GM12878 (cell line): ENCODE measurements at regions not wholly inside any gene's neighbourhood (a gene's known extent, or its start where the extent isn't known, plus 50 kb on each side); places are given as distances from the start of the nearest gene placed in this dataset.

ENCODE experiments used
- ATAC-seq: fragments of 200-7000 bp; cut with Tn5 transposase; 3 replicates; pipeline ENCODE4 v1.9.1; 2020; ENCODE audit warnings: mild to moderate bottlenecking, moderate library complexity
- BruUV-seq: library from RNA; stranded (reverse); fragments of 400-500 nt; replicated peaks from 2 replicates; lab custom pipeline; 2021; lab: Mats Ljungman, UMichigan
- CTCF ChIA-PET: fragments of 300-600 bp; sonication (Branson Sonifier 250); formaldehyde crosslinking; extraction: SDS; loops from one replicate; lab custom pipeline; 2021; ENCODE audit warnings: inconsistent platforms; lab: Yijun Ruan, JAX
- POLR2A ChIA-PET: fragments of 350-600 bp; formaldehyde crosslinking; extraction: SDS; loops from one replicate; lab custom pipeline; 2021; ENCODE audit warnings: inconsistent platforms; lab: Charles Lee
- RAD21 ChIA-PET: fragments of 300-600 bp; sonication (Branson Sonifier 250); formaldehyde crosslinking; loops from one replicate; lab custom pipeline; 2023; ENCODE audit warnings: antibody characterized with exemption; ENCODE audit not compliant: unreplicated experiment; lab: Charles Lee
- SMC1A ChIA-PET: fragments of 300-600 bp; sonication (Branson Sonifier 250); formaldehyde crosslinking; loops from one replicate; lab custom pipeline; 2023; ENCODE audit not compliant: unreplicated experiment, uncharacterized antibody; lab: Charles Lee
- DNase-seq: peaks from one replicate; pipeline ENCODE4 v3.0.0-alpha.2; 2011; ENCODE audit warnings: low read depth, low spot score
- FAIRE-seq: peaks from 3 replicates; lab custom pipeline; 2011; peaks lifted over from hg19 to GRCh38; lab: Jason Lieb, UNC
- H2AFZ ChIP-seq: 2 replicates; pipeline ENCODE4 v1.6.0; 2011; ENCODE audit warnings: low read depth, low read length, control low read depth; ENCODE audit not compliant: control insufficient read depth
- H3K27ac ChIP-seq: 2 replicates; pipeline ENCODE4 v1.5.1; 2011; ENCODE audit warnings: control low read depth; ENCODE audit not compliant: control insufficient read depth, insufficient read depth
- H3K27me3 ChIP-seq, 2 experiments: replicated peaks in 1 of 2; 2 replicates each; pipeline versions ENCODE4 v1.6.0 to v1.6.1; 2011; ENCODE audit warnings: low read length in 1 of 2; ENCODE audit not compliant: control insufficient read depth in 2 of 2, insufficient read depth in 2 of 2
- H3K36me3 ChIP-seq, 2 experiments: 2 replicates each; pipeline ENCODE4 v1.5.1; 2011; ENCODE audit warnings: low read length in 1 of 2; ENCODE audit not compliant: control insufficient read depth in 2 of 2, insufficient read depth in 2 of 2
- H3K4me1 ChIP-seq: 2 replicates; pipeline ENCODE4 v1.6.1; 2011; ENCODE audit warnings: mild to moderate bottlenecking, low read length, moderate library complexity, mixed read lengths; ENCODE audit not compliant: control insufficient read depth, insufficient read depth
- H3K4me2 ChIP-seq: 2 replicates; pipeline ENCODE4 v1.6.0; 2011; ENCODE audit warnings: control low read depth; ENCODE audit not compliant: control insufficient read depth, insufficient read depth
- H3K4me3 ChIP-seq: fragments of 200-600 bp; sonication (generic); 2 replicates; pipeline ENCODE4 v1.5.1; 2016
- H3K79me2 ChIP-seq: 2 replicates; pipeline ENCODE4 v1.6.0; 2011; ENCODE audit warnings: low read length; ENCODE audit not compliant: control insufficient read depth, insufficient read depth
- H3K9ac ChIP-seq: 2 replicates; pipeline ENCODE4 v1.8.0; 2011; ENCODE audit warnings: low read length, control low read depth, mixed read lengths; ENCODE audit not compliant: control insufficient read depth, insufficient read depth
- H3K9me3 ChIP-seq: replicated peaks from 3 replicates; pipeline ENCODE4 v1.5.1; 2011; ENCODE audit warnings: mild to moderate bottlenecking, low read length; ENCODE audit not compliant: control insufficient read depth, insufficient read depth
- H4K20me1 ChIP-seq: 2 replicates; pipeline ENCODE4 v1.6.0; 2011; ENCODE audit not compliant: control insufficient read depth, insufficient read depth
- BCL3 ChIP-seq: IDR thresholded peaks from 2 replicates; pipeline ENCODE4 v1.6.1; 2011; ENCODE audit warnings: borderline replicate concordance, low read depth, mild to moderate bottlenecking, moderate library complexity, low read length; ENCODE audit not compliant: insufficient read depth, poor library complexity, severe bottlenecking
- CBX3 ChIP-seq: fragments of 200-600 bp; sonication (generic); IDR thresholded peaks from 2 replicates; pipeline ENCODE4 v1.6.1; 2016; ENCODE audit warnings: low read depth, borderline replicate concordance
- CEBPB ChIP-seq, 2 experiments: fragments of 150-350 bp in 1 of 2; IDR thresholded peaks; 2 replicates each; pipeline ENCODE4 v1.6.1; 2012 to 2014; ENCODE audit warnings: low read depth in 2 of 2, low read length in 2 of 2, borderline replicate concordance in 1 of 2, inconsistent platforms in 1 of 2
- EGR1 ChIP-seq, 2 experiments: IDR thresholded peaks; 1 replicate in 1 of 2; 2 replicates in 1 of 2; pipeline ENCODE4 v1.6.1; 2011 to 2012; ENCODE audit warnings: low read depth in 2 of 2, low read length in 2 of 2, borderline replicate concordance in 1 of 2, mild to moderate bottlenecking in 1 of 2, moderate library complexity in 1 of 2
- ETV6 ChIP-seq, 2 experiments: fragments of 450-650 bp in 1 of 2; IDR thresholded peaks in 1 of 2; conservative IDR thresholded peaks in 1 of 2; 2 replicates each; pipeline ENCODE4 v1.6.1; 2014; ENCODE audit warnings: antibody characterized with exemption in 1 of 2, borderline replicate concordance in 1 of 2, low read depth in 1 of 2, mild to moderate bottlenecking in 1 of 2, moderate library complexity in 1 of 2
- FOXM1 ChIP-seq: IDR thresholded peaks from 2 replicates; pipeline ENCODE4 v1.6.1; 2012; ENCODE audit warnings: low read depth, mild to moderate bottlenecking, inconsistent platforms, low read length, moderate library complexity
- HDGF ChIP-seq: fragments of 450-650 bp; IDR thresholded peaks from 2 replicates; pipeline ENCODE4 v1.6.1; 2016; ENCODE audit warnings: antibody characterized with exemption
- JUNB ChIP-seq: IDR thresholded peaks from 2 replicates; pipeline ENCODE4 v1.6.1; 2016; ENCODE audit warnings: antibody characterized with exemption, mild to moderate bottlenecking
- JUND ChIP-seq: IDR thresholded peaks from 2 replicates; pipeline ENCODE4 v1.6.1; 2012; ENCODE audit warnings: low read depth, mild to moderate bottlenecking, low read length, improper control_type of control experiment, moderate library complexity
- LARP7 ChIP-seq: fragments of 450-650 bp; IDR thresholded peaks from 2 replicates; pipeline ENCODE4 v1.6.1; 2017; ENCODE audit warnings: mild to moderate bottlenecking
- MTA3 ChIP-seq: IDR thresholded peaks from 2 replicates; pipeline ENCODE4 v1.6.1; 2012; ENCODE audit warnings: low read length, inconsistent platforms, borderline replicate concordance
- NBN ChIP-seq: fragments of 450-650 bp; IDR thresholded peaks from 2 replicates; pipeline ENCODE4 v1.6.1; 2016
- POLR2AphosphoS5 ChIP-seq: IDR thresholded peaks from 2 replicates; pipeline ENCODE4 v1.6.1; 2011; ENCODE audit warnings: mild to moderate bottlenecking, low read length, inconsistent platforms
- RB1 ChIP-seq: fragments of 450-650 bp; formaldehyde crosslinking; IDR thresholded peaks from 2 replicates; pipeline ENCODE4 v1.6.1; 2017; ENCODE audit warnings: mild to moderate bottlenecking, borderline replicate concordance
- SIX5 ChIP-seq: IDR thresholded peaks from 2 replicates; pipeline ENCODE4 v1.6.1; 2011; ENCODE audit warnings: mild to moderate bottlenecking, low read depth, low read length, moderate library complexity; ENCODE audit not compliant: severe bottlenecking
- SMC3 ChIP-seq: IDR thresholded peaks from 2 replicates; pipeline ENCODE4 v1.6.1; 2011; ENCODE audit warnings: low read length, improper control_type of control experiment, borderline replicate concordance
- SPI1 ChIP-seq: IDR thresholded peaks from 2 replicates; pipeline ENCODE4 v1.6.1; 2011; ENCODE audit warnings: low read depth, mild to moderate bottlenecking, low read length, moderate library complexity, borderline replicate concordance; ENCODE audit not compliant: insufficient read depth
- ZNF384 ChIP-seq: IDR thresholded peaks from 2 replicates; pipeline ENCODE4 v1.6.1; 2012; ENCODE audit warnings: low read depth, mild to moderate bottlenecking, low read length, improper control_type of control experiment, borderline replicate concordance
- ZZZ3 ChIP-seq: IDR thresholded peaks from 2 replicates; pipeline ENCODE4 v1.6.1; 2011; ENCODE audit warnings: low read depth; ENCODE audit not compliant: control insufficient read depth, insufficient read length
- WGBS: methylation state at CpG from one replicate; pipeline ENCODE4 v1.1.6; 2016; ENCODE audit warnings: low lambda C conversion rate; ENCODE audit not compliant: insufficient replicate concordance, insufficient coverage; ENCODE audit errors: missing lambda C conversion rate; 5-methylcytosine and 5-hydroxymethylcytosine counted together
- in situ Hi-C: fragments of 300-500 bp; cut with MboI; formaldehyde crosslinking; loops from 9 replicates; pipeline ENCODE4 v1.14.3; 2018; ENCODE audit warnings: mixed read lengths
- intact Hi-C: fragments of 100-400 bp; cut with micrococcal nuclease; formaldehyde crosslinking; loops from one replicate; pipeline ENCODE4 v1.14.2; 2022; ENCODE audit not compliant: unreplicated experiment

DNA sequence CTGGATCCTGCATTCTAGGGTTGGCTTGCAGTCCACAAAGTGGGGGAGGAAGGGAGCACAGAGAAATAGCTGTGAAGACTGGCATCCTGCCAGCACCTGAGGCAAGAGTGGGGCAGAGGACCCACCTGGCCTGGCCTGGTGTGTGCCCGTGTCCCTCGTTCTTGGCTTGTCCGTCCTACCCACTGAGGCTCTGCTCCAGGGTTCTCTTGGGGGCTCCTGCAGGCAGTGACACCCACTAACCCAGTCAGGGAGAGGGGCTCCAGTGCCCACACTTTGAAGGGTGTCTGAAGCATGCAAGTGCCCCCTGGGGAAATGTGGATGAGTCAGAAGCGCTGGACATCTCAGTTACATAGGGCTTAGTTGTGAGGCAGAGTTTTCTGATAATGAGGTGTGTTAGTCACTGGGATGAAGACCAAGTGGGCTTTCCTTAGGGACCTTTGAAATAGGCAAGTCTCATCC is 79.4 kb downstream of the SLC4A3 start:
- intact Hi-C loops, result no loop called here
- 28% methylated on average over 4 of the region's 4 CpGs for WGBS
- H3K79me2 ChIP-seq, result no peaks in the 10 kb centered on the region

More for the DNA sequence above, 79.4 kb downstream of the SLC4A3 start:
- H3K9ac ChIP-seq, result no peak overlapping the region
- no TSS peak for BruUV-seq
- no peak overlapping the region for H3K27ac ChIP-seq
- H4K20me1 ChIP-seq, result no peaks in the 10 kb centered on the region
- ChIA-PET SMC1A (no interaction called here), POLR2A (no interaction called here), RAD21 (no interaction called here), CTCF (no interaction called here)
- TF ChIP-seq ETV6 (conservative IDR thresholded peaks at IDR 0.05 in 1 of 2, IDR thresholded peaks at IDR 0.05 in 1 of 2; ENCODE audit: borderline replicate concordance in 1 of 2, low read depth in 1 of 2) (no peak), CBX3 (no peak), POLR2AphosphoS5 (no peak), MTA3 (no peak), HDGF (no peak), FOXM1 (no peak), SIX5 (no peak), LARP7 (no peak), SMC3 (no peak), RB1 (no peak), JUND (no peak), JUNB (no peak), ZZZ3 (no peak), ZNF384 (no peak), CEBPB (IDR thresholded peaks at IDR 0.05; ENCODE audit: borderline replicate concordance in 1 of 2, low read depth in 2 of 2, low read length in 2 of 2) (no peak), NBN (no peak), EGR1 (IDR thresholded peaks at IDR 0.05; ENCODE audit: borderline replicate concordance in 1 of 2, low read depth in 2 of 2, low read length in 2 of 2) (no peak), BCL3 (no peak), SPI1 (no peak)
- no peaks in the 10 kb centered on the region for H3K27me3 ChIP-seq
- no peak for DNase-seq
- H2AFZ ChIP-seq, result no peak overlapping the region
- no peaks in the 10 kb centered on the region for H3K4me1 ChIP-seq
- FAIRE-seq, result no peak
- H3K9me3 ChIP-seq, result no peaks in the 10 kb centered on the region
- in situ Hi-C loops, result no loop called here
- no peak for ATAC-seq
- no peak overlapping the region for H3K4me3 ChIP-seq
- no peaks in the 10 kb centered on the region for H3K36me3 ChIP-seq
- no peak overlapping the region for H3K4me2 ChIP-seq
